PFSK-1 (cell line): ENCODE measurements at regions not wholly inside any gene's neighbourhood (a gene's known extent, or its start where the extent isn't known, plus 50 kb on each side); places are given as distances from the start of the nearest gene placed in this dataset.

Source experiments
- POLR2AphosphoS5 ChIP-seq: IDR thresholded peaks from 2 replicates; pipeline ENCODE4 v1.6.1; 2012; ENCODE audit warnings: low read depth, mild to moderate bottlenecking, control low read depth, low read length, moderate library complexity
- TAF1 ChIP-seq: IDR thresholded peaks from 2 replicates; pipeline ENCODE4 v1.6.1; 2012; ENCODE audit warnings: low read length, control low read depth, borderline replicate concordance; ENCODE audit not compliant: insufficient read depth

GRCh38 chr21:16283516-16283915 is 553.7 kb downstream of the USP25 start:
- TF ChIP-seq TAF1 = no peak
- TF ChIP-seq POLR2AphosphoS5 = no peak
